ENCODE measurements at regions not wholly inside any gene's neighbourhood (a gene's known extent, or its start where the extent isn't known, plus 50 kb on each side); places are given as distances from the start of the nearest gene placed in this dataset.

DNA sequence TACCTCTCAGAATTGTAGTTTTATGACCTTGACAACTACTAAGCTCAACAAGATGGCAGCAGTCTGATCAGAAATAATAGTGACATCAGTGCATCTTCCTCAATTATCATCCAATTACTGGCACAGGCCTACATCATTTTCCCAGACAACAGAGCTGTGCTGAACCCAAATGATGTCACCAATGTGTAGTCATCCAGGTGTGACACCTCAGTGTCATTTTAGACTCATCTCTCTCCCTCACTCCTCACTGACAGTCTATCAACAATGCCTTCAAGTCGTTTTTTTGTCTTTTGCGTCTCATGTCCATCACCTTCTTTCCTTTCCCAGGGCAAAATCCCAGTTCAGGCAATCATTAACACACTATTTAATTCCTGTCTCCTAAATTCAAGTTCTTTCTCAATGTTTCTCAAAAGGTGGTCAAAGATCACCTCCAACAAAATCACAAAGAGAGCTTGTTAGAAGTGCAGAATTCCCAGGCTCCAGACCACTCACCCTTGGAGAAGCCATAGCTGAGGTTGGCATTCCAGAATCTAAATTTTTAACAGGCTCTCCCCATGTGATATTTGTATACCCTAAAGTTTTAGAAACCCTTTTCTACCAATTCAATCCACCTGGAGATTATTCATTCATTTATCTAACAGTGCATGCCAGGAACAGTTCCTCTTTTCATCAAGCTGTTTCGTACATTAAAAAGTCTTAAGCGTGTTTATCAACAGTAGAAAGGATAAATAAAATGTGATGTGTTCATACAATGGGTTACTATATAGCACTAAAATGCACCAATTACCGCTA is 125.3 kb upstream of the KLF7 start:
- no peak for DNase-seq

DNA sequence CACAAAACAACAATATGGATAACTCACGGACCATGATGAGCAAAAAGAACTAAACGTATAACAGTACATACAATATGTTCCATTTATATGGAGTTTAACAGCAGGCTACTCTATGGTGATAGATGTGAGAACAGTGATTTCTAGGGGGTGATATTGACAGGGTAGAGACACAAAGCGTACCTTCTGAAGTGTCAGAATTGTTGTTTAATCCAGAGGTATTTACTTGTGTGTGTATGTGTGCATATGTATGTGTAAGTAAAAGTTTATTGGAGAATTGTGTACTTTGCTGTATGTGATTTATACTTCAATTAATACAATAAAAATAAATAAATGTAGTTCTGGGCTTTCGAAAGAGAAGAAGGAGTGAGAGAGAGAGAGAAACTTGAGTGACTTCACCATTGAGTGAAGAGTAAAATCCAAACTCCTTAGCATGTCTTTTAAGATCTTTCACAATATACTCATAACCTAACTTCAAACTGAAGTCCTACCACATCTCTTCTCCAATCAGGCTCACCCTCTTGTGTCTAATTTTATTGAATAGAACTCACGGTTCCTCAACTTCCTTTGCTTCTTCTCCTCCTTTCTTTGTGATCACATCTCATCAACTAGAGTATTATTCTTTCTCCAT is 126.0 kb upstream of the KLF7 start:
- DNase-seq, result no peak

DNA sequence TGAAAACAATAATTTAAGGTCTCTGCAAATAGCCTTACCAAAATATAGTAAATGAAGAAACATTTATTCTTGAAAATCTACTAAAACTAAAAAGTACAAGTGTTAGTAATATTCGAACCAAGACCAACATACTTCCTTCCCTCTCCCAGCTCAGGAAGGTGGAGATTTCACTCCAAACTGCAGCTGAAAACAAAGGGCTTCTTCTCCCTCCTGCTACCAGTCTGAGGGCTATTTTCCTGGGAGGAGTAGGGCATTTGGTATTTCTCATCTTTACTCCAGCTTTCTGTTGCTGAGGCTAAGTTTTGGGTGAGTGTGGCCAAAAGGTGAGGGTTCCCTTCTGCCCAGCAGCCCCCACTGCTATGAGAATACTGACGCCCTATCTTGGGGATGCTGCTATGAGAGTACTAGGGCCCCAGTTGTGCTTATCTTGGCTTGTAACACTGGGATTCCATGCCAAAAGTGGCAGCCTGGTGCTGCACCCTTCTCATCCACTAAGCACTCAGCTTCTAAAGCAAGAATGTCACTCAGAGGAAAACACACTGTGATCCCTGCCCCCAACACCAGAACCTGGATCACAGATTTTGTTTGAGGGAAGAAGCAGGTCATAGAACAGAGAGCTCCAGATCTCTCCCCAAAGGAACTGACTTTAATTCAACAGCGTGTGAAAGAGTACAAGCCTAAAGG is 130.7 kb upstream of the KLF7 start:
- no peak for DNase-seq

DNA sequence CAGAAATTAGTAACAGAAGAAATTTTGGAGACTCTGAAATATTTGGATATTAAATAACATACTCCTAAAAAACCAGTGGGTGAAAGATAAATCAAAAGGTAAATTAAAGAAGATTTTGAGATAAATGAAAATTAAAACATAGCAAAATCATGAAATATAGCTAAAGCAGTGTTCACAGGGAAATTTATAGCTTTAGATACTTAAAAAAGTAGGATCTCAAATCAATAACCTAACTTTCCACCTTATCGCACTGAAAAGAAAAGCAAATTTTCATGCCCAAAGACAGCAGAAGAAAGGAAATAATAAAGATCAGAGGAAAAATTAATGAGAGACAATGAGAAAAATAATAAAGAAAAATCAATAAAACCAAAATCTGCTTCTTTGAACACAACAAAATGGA is 135.1 kb upstream of the KLF7 start:
- no peak for DNase-seq

DNA sequence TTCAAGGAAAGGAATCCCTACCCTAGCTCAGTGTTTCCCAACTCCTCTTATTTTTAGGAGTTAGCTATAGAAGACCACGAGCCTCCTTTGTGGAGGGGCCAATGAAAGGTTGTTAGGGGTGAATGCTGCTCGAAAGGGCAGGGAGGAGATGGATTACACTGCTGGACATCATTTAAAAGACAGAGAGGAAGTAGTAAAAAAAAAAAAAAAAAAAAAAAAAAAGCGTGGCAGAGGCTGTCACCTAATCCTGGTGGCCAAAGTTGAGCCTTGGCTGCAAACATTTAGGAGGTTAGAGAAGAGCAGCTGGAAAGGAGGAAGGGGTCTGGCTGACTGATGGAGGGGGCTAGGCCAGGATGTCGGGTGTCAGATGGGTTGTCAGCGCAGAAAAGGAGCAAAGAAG is 139.0 kb upstream of the KLF7 start:
- DNase-seq, result no peak

DNA sequence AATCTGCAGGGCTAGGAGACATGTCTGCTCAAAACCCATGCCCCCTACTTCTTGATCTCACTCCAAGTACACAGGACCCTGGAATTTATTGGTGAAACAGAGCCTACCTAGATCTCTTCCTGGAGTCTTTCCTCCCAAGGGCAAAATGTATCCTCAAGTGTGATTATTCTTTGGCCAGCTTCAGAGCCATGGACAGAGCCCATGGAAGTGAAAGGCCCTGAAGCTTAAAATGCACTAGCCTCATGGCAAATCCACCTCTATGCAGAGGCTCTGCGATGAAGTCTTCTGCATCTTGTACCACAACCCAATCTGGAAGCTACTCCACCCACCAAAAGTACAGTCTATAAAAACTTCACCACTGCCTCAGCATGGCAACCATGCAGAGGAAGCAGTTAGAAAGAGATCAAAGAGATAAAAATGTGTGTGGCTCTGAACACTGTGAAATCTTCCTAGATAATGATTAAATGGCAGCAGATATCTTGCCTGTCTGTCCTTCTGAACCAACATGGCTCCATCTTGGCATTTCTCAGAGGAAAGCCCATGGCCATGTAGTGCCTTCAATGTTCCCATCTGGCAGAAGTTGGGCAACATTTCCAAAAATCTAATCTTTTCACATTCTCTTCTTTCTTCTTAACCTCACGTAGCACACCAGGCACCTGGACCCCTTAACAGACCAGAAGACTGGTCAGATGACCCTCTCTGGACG is 142.9 kb upstream of the KLF7 start:
- no peak for DNase-seq

DNA sequence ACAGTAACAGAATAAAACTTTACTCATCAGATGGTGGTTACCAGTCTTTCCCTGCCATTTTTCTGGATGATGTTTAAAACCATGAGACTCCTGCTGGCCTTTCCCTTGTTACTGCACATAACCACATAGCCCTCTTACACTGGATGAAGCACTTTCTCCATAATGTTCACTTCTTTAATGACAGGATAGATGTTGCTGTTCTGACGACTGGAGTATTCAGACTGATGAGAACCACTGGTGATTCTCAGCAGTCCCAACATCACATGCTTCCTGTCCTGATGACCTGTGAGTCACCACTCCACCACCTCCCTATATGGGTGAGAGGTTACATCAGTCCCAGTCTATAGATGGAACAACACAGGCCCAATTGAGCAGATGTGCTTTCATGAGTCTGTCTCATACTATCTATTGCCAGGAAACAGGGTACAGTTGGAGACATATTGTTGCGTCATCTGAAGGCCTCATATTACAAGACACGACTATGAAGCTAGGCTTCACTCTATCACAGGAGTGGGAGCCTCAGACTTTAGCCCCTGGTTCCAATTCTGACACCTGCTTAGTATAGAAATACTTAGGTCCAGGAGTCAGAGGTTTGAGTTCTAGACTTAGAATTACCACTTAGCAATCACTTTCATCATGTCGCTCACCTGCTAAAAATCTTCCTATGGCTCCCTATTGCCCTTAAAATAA is 145.7 kb upstream of the KLF7 start:
- no peak for DNase-seq

DNA sequence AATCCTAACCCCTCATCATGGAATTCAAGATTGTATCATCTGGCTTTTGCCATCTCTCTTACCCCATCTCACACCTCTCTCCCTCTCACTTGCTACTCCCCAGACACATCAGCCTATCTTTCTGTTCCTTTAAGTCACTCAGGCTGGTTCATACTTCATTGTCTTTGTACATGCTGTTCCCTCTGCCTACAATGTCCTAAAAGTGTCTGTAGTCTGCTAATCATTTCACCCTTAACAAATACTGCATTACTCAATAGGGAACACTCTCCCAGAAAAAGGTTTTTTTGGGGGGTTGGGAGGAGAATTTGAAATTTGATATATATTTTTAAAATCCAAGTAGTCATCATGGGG is 146.2 kb upstream of the KLF7 start:
- DNase-seq, result no peak

DNA sequence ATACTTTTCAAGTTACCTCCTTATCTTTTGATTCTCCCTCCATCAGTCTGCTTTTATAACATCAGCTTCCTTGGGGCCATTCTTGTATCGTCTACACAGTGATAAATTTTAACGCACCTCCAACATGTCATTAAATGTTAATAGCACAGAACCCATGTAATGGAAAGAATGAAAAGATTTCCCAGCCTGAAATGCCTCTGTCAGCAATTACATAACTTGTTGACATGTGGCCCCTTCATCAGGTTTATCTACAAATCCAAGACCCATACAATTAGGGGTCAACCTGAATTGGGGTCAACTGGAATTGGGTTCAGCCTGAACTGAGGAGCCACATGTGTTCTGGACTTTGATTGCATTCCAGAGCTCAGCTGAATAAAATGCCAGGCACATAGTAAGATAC is 148.2 kb upstream of the KLF7 start:
- no peak for DNase-seq

DNA sequence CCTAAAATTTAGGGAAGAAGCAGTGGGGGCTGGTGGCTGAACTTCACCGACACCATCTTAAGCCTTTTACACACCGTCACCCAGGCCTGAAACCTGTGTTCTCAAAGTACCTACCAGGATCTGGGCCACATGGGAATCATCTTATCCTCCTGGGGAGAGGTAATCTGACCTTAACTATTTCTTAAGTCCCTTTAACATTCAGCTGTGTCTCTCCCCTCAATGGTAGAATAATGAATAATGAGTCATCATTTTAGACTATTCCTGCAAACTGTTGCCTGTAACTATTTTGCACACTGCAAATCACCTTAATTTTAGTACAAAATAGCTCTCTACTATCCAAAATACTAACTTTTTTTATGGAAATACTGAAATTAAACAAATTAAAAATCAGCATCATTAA is 149.4 kb upstream of the KLF7 start:
- DNase-seq, result no peak

DNA sequence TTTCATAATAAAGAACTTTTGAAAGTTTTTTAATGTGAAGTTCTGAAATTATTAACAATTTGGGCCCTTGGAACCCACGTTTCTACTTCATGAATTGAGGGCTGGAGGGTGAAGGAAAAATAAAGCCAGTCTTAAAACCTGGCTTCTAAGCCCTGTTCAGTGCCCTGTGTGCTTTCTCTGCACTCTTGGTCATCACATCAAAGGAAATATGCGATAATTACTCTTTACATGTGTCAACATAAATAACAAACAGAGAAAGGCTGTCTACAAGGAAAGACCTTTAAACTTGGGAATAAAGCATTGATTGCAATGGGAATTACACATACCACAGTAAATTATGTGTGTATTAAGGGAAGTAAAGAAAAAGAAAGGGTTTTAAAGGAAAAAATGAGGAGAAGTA is 150.7 kb upstream of the KLF7 start:
- DNase-seq, result no peak

DNA sequence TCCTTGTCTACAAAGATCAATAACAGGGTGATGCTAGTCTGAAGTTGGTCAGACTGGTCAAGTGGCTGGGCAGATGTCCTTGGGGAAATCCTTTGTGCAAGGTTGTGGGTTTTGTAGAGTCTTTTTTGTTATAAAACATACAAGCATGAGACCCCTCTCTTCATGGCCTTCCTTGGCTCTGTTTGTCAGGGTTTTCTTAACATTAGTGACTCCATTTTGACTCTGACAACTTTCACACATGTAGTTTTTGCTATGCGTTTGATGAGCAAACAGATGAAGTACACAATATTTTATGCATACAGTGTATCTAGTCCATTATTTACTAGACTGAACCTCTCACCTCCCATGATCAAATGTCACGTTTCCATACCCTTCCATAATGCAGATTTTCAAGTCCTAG is 151.2 kb upstream of the KLF7 start:
- no peak for DNase-seq

DNA sequence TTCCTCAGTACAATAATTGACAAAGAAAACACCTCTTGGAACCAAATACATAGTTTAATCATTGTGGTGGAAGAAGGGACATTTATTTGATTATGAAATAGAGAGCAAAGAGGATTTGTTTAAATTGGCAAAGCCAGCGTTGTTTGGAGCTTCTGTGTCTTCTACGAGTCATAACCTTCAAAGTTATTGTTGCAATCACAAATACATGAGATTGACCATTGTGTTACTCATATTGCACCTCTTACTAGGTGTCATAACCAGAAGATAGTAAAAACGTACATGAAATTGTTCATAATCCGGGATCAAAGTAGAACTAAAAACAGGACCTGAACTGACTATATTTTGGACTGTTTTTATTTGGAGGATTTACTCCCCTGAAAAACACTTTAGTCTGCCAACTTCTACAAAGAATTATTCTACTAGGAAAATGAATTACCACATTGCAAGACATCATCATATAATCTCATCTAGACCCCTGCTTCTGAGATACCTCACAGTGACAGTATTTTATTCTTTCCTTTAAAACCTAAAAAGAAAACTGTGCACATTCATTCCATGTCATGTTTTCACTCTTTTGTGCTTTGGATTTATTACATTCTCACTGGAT is 151.7 kb upstream of the KLF7 start:
- no peak for DNase-seq

DNA sequence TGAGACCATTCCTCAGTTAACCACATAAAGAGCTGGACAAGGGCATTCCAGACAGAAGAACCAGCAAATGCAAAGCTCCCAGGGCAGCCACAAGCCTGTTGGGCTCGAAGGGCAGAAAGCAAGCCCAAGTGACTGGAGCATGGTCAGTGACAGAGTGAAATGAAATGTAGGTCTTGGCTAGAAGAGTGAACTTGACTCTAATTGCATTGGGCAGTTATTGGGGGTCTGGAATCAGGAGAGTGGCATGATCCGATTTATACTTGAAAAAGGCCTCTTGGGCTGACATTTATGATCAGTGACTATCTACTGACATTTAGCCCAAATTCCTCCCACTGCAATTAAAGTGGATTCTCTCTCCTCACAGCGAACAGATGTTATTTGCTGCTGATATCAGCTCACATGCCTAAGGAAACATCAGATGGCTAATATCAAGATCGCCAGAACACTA is 152.5 kb upstream of the KLF7 start:
- DNase-seq, result no peak

DNA sequence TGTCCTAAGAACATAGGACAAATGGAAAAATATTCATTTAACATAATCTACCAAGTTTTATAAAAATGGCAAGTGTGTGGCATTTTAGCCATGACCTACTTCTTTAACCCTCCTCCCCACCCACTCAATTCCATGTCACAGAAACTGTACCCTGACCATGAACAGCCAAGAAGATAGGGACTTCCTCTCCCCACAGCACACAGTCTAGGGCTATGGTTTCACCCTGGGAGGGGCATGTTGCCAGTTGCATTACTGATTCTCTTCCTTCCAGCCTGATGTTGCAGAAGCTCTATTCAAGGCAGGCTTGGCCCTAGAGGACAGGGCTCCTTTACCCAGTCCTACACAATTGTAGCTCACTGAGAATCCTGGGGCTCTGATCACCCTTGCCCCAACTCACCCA is 153.6 kb upstream of the KLF7 start:
- DNase-seq, result no peak

DNA sequence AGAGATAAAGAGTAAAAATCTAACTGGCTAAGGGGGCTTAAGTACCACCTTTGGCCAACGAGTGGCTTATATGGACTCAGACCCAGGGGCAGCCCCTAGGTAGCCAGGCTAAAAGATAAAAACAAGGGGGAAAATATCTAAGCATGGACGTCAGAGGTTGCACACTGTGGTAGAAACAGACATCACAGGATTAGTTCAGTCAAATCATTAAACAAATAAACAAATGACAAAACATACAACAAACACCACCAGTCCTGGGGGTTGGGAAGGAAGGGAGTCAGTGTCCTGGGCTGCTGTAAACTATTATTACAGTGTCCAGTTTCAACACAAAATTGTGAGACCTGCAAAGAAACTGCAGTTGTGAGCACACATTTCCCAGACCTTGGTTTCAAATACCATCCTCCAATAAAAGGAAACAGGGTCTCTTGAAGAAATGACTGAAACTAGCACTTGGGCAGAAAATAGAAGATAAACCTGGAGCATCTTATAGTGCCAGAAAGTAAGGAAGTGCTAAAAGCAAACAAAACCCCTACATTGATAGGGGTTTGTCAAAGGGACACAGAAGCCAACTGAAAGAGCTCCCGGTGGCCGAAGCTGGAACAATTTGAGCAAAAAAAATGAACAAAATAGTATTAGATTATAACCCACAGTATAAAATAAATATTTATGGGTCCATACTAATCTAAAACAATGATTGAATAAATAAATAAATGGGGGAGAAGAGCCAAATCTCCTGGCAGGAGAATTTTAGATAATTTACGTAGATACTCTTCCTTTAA is 154.8 kb upstream of the KLF7 start:
- no peak for DNase-seq

DNA sequence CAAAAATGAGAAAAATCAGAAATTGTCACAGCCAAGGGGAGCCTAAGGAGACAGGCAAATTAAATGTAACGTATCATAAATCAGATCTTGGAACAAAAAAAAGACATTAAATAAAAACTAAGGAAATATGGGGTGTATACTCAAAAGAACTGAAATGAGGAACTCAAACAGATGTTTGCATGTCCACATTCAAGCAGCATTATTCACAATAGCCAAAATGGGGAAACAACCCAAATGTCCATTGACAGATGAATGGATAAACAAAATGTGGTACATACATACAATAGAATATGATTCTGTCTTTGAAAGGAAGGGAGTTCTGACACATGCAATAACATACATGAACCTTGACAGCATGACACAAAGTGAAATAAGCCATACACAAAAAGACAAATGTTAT is 155.8 kb upstream of the KLF7 start:
- DNase-seq, result no peak

DNA sequence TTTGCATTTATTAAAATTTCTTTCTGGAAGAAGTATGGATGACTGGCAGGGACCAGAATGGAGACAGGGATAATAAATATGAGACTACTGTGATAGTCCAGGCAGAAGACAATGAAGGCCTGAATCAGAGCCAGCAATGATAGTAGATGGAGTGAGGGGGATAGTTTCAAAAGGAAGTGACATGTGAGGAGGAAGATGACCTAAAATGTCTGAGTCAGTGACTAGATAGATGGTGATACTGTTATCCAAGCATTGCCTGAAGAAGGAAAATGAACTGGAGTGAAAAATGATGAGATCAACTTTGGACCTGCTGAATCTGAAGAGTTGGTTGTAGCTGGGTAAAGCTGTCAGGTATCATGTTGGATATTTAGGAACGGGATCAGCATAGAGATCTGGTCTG is 158.3 kb upstream of the KLF7 start:
- DNase-seq, result no peak

DNA sequence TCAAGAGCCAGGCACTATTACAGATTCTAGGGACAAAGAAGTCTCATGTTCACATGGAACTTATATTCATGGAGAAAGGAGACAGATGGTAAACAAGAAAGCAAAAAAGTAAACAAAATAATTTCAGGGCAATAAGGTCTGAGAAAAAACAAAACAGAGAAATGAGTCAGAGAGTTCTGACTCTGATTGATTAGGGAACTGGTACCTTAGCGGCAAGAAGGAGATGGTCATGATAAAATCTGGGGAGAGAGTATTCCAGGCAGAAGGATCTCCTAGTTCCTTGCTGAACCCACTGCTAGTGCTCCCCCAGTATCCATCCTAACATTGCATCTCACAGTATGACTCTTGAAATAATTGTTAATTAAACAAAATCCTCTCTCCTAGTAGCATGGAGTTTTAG is 161.8 kb upstream of the KLF7 start:
- DNase-seq, result no peak

DNA sequence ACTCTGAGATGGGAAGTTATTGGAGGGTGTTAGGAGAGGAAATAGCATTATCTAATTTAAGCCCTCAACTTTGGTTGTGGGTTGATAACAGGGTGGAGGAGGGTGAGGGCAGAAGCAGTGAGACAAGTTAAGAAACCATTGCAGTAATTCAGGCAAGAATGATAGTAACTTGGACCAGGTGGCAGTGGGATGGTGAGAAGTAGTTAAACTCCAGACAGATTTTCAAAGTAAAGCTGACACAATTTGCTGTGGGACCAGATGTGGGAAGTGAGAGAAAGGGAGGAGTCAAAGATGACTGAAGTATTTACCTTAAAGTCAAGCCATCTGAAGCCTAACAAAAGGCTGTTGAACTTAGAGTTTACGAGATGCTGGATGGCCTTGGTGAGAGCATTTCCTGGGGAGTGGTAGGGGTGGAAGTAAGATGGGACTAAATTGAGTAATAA is 163.2 kb upstream of the KLF7 start:
- no peak for DNase-seq

DNA sequence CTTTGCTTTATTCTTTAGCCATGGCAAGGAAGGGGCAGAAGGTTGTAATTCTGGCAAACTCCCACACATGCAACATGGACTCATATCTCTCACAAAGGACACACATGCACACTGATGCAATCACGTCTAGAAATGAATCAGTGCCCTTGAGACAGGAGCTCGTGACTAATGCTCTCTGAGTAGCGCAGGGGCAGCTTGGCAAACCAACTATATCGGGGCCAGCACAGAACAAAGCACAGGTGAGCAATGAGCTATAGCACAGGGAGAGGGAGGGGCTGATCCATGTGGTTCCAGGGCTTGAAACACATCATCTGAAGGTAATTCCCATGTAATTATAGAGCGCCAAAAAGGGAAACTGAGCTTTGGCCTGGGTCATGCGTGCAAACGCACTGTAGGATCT is 165.2 kb upstream of the KLF7 start:
- DNase-seq, result no peak

DNA sequence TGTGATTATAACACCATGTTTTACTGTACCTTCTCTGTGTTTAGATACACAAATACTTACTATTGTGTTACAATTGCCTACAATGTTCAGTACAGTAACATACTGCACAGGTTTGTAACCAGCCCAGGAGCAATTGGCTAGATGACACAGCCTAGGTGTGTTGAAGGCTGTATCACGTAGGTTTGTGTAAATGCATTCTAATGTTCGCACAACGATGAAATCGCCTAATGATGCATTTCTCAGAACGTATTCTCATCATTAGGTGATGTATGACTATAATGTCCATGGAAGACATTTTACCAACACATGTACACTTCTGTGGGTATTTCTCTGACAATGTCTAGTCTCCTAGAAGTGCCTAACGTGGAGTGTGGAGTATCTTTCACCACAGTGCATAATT is 165.9 kb upstream of the KLF7 start:
- DNase-seq, result no peak

Measured in femur (tissue), 1 donor.